ENCODE measurements at regions not wholly inside any gene's neighbourhood (a gene's known extent, or its start where the extent isn't known, plus 50 kb on each side); places are given as distances from the start of the nearest gene placed in this dataset.

- WGBS, 2 experiments (ENCODE audit: extremely low coverage in 2 of 2, insufficient read length in 1 of 2): no CpG with 5 or more reads among the region's 10 CpGs
- H2AK9ac ChIP-seq (replicated peaks; ENCODE audit: low read depth, low read length, poor library complexity): no peak overlapping the region
- no peak overlapping the region for H3K56ac ChIP-seq (ENCODE audit: extremely low read depth, insufficient read depth, low read length)
- intact Hi-C loops (cut with micrococcal nuclease): no loop called here
- H3K14ac ChIP-seq (replicated peaks; ENCODE audit: low read depth, low read length): no peak overlapping the region
- DNase-seq (no peak), ATAC-seq (ENCODE audit: low read depth) (no peak)
- TF ChIP-seq MAZ (IDR thresholded peaks at IDR 0.05; ENCODE audit: borderline replicate concordance, low read depth, low read length) (no peak), POLR2A (IDR thresholded peaks at IDR 0.05; ENCODE audit: low read depth, low read length) (no peak), NFE2L2 (IDR thresholded peaks at IDR 0.05; ENCODE audit: low read depth, low read length) (no peak), MAFK (IDR thresholded peaks at IDR 0.05; ENCODE audit: low read depth, low read length) (no peak), CHD1 (IDR thresholded peaks at IDR 0.05; ENCODE audit: low read depth, low read length) (no peak)
- H2BK120ac ChIP-seq (ENCODE audit: low read depth, low read length): no peak overlapping the region
- dilution Hi-C loops (cut with HindIII; ENCODE audit: low sequenced_read_pairs, unreplicated experiment): no loop called here
- H3K27ac ChIP-seq (ENCODE audit: insufficient read depth, low read length): no peak overlapping the region
- H3K23ac ChIP-seq (ENCODE audit: low read depth, low read length): no peak overlapping the region
- H3K27me3 ChIP-seq (ENCODE audit: control insufficient read depth, insufficient read depth, low read length): peaks cover 6% of the 10 kb centered on the region
- no peaks in the 10 kb centered on the region for H3K79me1 ChIP-seq (ENCODE audit: low read depth in 1 of 2, low read length in 2 of 2)
- POLR2A ChIA-PET (ENCODE audit: unreplicated experiment): no interaction called here
- no peaks in the 10 kb centered on the region for H3K9me1 ChIP-seq (ENCODE audit: insufficient read depth, low read length)
- H3K4me3 ChIP-seq (ENCODE audit: insufficient read depth, low read depth, low read length): no peak overlapping the region
- H3K4me1 ChIP-seq (ENCODE audit: control insufficient read depth, insufficient read depth, low read length): no peaks in the 10 kb centered on the region; the same call in 1 of the 2 replicates
- no peak overlapping the region for H4K5ac ChIP-seq (ENCODE audit: low read depth, low read length)
- no peak overlapping the region for H3K4ac ChIP-seq (ENCODE audit: low read depth, low read length)
- in situ Hi-C loops (cut with MboI; ENCODE audit: low sequenced_read_pairs): no loop called here
- no peak overlapping the region for H3K18ac ChIP-seq (ENCODE audit: low read depth, low read length)
- H3K36me3 ChIP-seq (ENCODE audit: control insufficient read depth, insufficient read depth, low read length): no peaks in the 10 kb centered on the region
- H3K9ac ChIP-seq (ENCODE audit: low read depth, low read length): no peak overlapping the region
- H2BK20ac ChIP-seq (ENCODE audit: low read depth, low read length): no peak overlapping the region
- BruUV-seq (replicated peaks): no TSS peak
- H3K4me2 ChIP-seq (ENCODE audit: low read depth, low read length): no peak overlapping the region
- H2BK5ac ChIP-seq (ENCODE audit: low read depth, low read length, poor library complexity, severe bottlenecking): no peak overlapping the region
- CTCF ChIA-PET: no interaction called here
- H2BK15ac ChIP-seq (ENCODE audit: low read depth, low read length): no peak overlapping the region
- H2AFZ ChIP-seq (replicated peaks; ENCODE audit: low read length, poor library complexity): no peak overlapping the region
- H3K9me3 ChIP-seq (ENCODE audit: control insufficient read depth, insufficient read depth, low read length): peaks cover 13% of the 10 kb centered on the region
- no peak overlapping the region for H4K91ac ChIP-seq (ENCODE audit: insufficient read depth, low read depth, low read length)
- H4K8ac ChIP-seq (ENCODE audit: low read depth in 2 of 2, low read length in 2 of 2): no peak overlapping the region
- H4K20me1 ChIP-seq (ENCODE audit: insufficient read depth, low read length): no peaks in the 10 kb centered on the region
- H2AK5ac ChIP-seq (ENCODE audit: low read depth, low read length): no peak overlapping the region
Observed at GRCh38 chr2:240258685-240259084, 118.2 kb upstream of the OTOS start.

Data from IMR-90 (cell line).